ENCODE measurements at regions not wholly inside any gene's neighbourhood (a gene's known extent, or its start where the extent isn't known, plus 50 kb on each side); places are given as distances from the start of the nearest gene placed in this dataset.

GRCh38 chr10:44467090-44467489 is 82.2 kb upstream of the CXCL12 start:
- DNase-seq: no peak
- Mint-ChIP-seq H3K4me1 (no peaks in the 10 kb centered on the region), H3K27ac (no peak overlapping the region), H3K27me3 (peaks cover 16% of the 10 kb centered on the region), H3K4me3 (no peak overlapping the region), H3K36me3 (no peaks in the 10 kb centered on the region), H3K9me3 (no peaks in the 10 kb centered on the region)

- DNase-seq: no peak
- Mint-ChIP-seq H3K4me3 (no peak overlapping the region), H3K36me3 (no peaks in the 10 kb centered on the region), H3K4me1 (no peaks in the 10 kb centered on the region), H3K27ac (no peak overlapping the region), H3K9me3 (no peaks in the 10 kb centered on the region), H3K27me3 (peaks cover 16% of the 10 kb centered on the region)
Observed at GRCh38 chr10:44467900-44468299, 83.0 kb upstream of the CXCL12 start.

- no peak overlapping the region for H3K4me3 Mint-ChIP-seq
- peaks cover 16% of the 10 kb centered on the region for H3K27me3 Mint-ChIP-seq
- H3K27ac Mint-ChIP-seq: no peak overlapping the region
- no peaks in the 10 kb centered on the region for H3K36me3 Mint-ChIP-seq
- H3K9me3 Mint-ChIP-seq: no peaks in the 10 kb centered on the region
- no peak for DNase-seq
- H3K4me1 Mint-ChIP-seq: no peaks in the 10 kb centered on the region
Observed at GRCh38 chr10:44468525-44468924, 83.6 kb upstream of the CXCL12 start.

- Mint-ChIP-seq H3K9me3 (no peaks in the 10 kb centered on the region), H3K27me3 (peaks cover 16% of the 10 kb centered on the region), H3K4me1 (no peaks in the 10 kb centered on the region), H3K4me3 (no peak overlapping the region), H3K36me3 (no peaks in the 10 kb centered on the region), H3K27ac (no peak overlapping the region)
- DNase-seq: no peak
Observed at GRCh38 chr10:44468965-44469364, 84.1 kb upstream of the CXCL12 start.

- no peaks in the 10 kb centered on the region for H3K4me1 Mint-ChIP-seq
- no peaks in the 10 kb centered on the region for H3K9me3 Mint-ChIP-seq
- H3K4me3 Mint-ChIP-seq: no peak overlapping the region
- no peak overlapping the region for H3K27ac Mint-ChIP-seq
- no peaks in the 10 kb centered on the region for H3K36me3 Mint-ChIP-seq
- H3K27me3 Mint-ChIP-seq: peaks cover 12% of the 10 kb centered on the region
- DNase-seq: no peak
Observed at GRCh38 chr10:44470784-44471183, 85.9 kb upstream of the CXCL12 start.

GRCh38 chr10:44471410-44471809 is 86.5 kb upstream of the CXCL12 start:
- Mint-ChIP-seq H3K27ac (no peak overlapping the region), H3K27me3 (peaks cover 12% of the 10 kb centered on the region), H3K4me1 (no peaks in the 10 kb centered on the region), H3K36me3 (no peaks in the 10 kb centered on the region), H3K4me3 (no peak overlapping the region), H3K9me3 (no peaks in the 10 kb centered on the region)
- DNase-seq: no peak

- DNase-seq: no peak
- H3K9me3 Mint-ChIP-seq: no peaks in the 10 kb centered on the region
- H3K27me3 Mint-ChIP-seq: no peaks in the 10 kb centered on the region
- no peak overlapping the region for H3K27ac Mint-ChIP-seq
- H3K36me3 Mint-ChIP-seq: no peaks in the 10 kb centered on the region
- H3K4me3 Mint-ChIP-seq: no peak overlapping the region
- no peaks in the 10 kb centered on the region for H3K4me1 Mint-ChIP-seq
Observed at GRCh38 chr10:44473146-44473545, 88.2 kb upstream of the CXCL12 start.

GRCh38 chr10:44476409-44477045 is 91.6 kb upstream of the CXCL12 start:
- Mint-ChIP-seq H3K27me3 (no peaks in the 10 kb centered on the region), H3K9me3 (no peaks in the 10 kb centered on the region), H3K4me1 (no peaks in the 10 kb centered on the region), H3K36me3 (no peaks in the 10 kb centered on the region), H3K27ac (no peak overlapping the region), H3K4me3 (no peak overlapping the region)
- no peak for DNase-seq

GRCh38 chr10:44477046-44477425 is 92.1 kb upstream of the CXCL12 start:
- no peaks in the 10 kb centered on the region for H3K4me1 Mint-ChIP-seq
- peaks cover 3% of the 10 kb centered on the region for H3K9me3 Mint-ChIP-seq
- H3K27me3 Mint-ChIP-seq: no peaks in the 10 kb centered on the region
- no peak for DNase-seq
- H3K4me3 Mint-ChIP-seq: no peak overlapping the region
- H3K27ac Mint-ChIP-seq: no peak overlapping the region
- no peaks in the 10 kb centered on the region for H3K36me3 Mint-ChIP-seq

- Mint-ChIP-seq H3K27me3 (no peaks in the 10 kb centered on the region), H3K36me3 (no peaks in the 10 kb centered on the region), H3K4me1 (no peaks in the 10 kb centered on the region), H3K27ac (no peak overlapping the region), H3K9me3 (peaks cover 6% of the 10 kb centered on the region), H3K4me3 (no peak overlapping the region)
- DNase-seq: no peak
Observed at GRCh38 chr10:44478040-44478439, 93.1 kb upstream of the CXCL12 start.

GRCh38 chr10:44478876-44479705 is 94.2 kb upstream of the CXCL12 start:
- Mint-ChIP-seq H3K4me1 (no peaks in the 10 kb centered on the region), H3K27ac (no peak overlapping the region), H3K36me3 (no peaks in the 10 kb centered on the region), H3K4me3 (no peak overlapping the region), H3K27me3 (no peaks in the 10 kb centered on the region), H3K9me3 (peaks cover 6% of the 10 kb centered on the region)
- no peak for DNase-seq

- no peaks in the 10 kb centered on the region for H3K36me3 Mint-ChIP-seq
- H3K4me1 Mint-ChIP-seq: no peaks in the 10 kb centered on the region
- no peak overlapping the region for H3K4me3 Mint-ChIP-seq
- no peak for DNase-seq
- peaks cover 6% of the 10 kb centered on the region for H3K27me3 Mint-ChIP-seq
- peaks cover 5% of the 10 kb centered on the region for H3K9me3 Mint-ChIP-seq
- H3K27ac Mint-ChIP-seq: no peak overlapping the region
Observed at GRCh38 chr10:44492678-44493077, 107.8 kb upstream of the CXCL12 start.

GRCh38 chr10:44498222-44498621 is 113.3 kb upstream of the CXCL12 start:
- peaks cover 6% of the 10 kb centered on the region for H3K27me3 Mint-ChIP-seq
- no peak overlapping the region for H3K27ac Mint-ChIP-seq
- H3K4me3 Mint-ChIP-seq: no peak overlapping the region
- no peaks in the 10 kb centered on the region for H3K36me3 Mint-ChIP-seq
- no peak for DNase-seq
- peaks cover 6% of the 10 kb centered on the region for H3K9me3 Mint-ChIP-seq
- no peaks in the 10 kb centered on the region for H3K4me1 Mint-ChIP-seq

- no peaks in the 10 kb centered on the region for H3K4me1 Mint-ChIP-seq
- no peak for DNase-seq
- no peak overlapping the region for H3K27ac Mint-ChIP-seq
- H3K36me3 Mint-ChIP-seq: no peaks in the 10 kb centered on the region
- no peak overlapping the region for H3K4me3 Mint-ChIP-seq
- peaks cover 5% of the 10 kb centered on the region for H3K9me3 Mint-ChIP-seq
- H3K27me3 Mint-ChIP-seq: no peaks in the 10 kb centered on the region
Observed at GRCh38 chr10:44500451-44500850, 115.6 kb upstream of the CXCL12 start.

- Mint-ChIP-seq H3K9me3 (peaks cover 4% of the 10 kb centered on the region), H3K27me3 (no peaks in the 10 kb centered on the region)
Observed at GRCh38 chr10:44506386-44506785, 121.5 kb upstream of the CXCL12 start.

More at GRCh38 chr10:44506386-44506785, 121.5 kb upstream of the CXCL12 start:
- Mint-ChIP-seq H3K4me3 (no peak overlapping the region), H3K36me3 (no peaks in the 10 kb centered on the region), H3K27ac (no peak overlapping the region), H3K4me1 (no peaks in the 10 kb centered on the region)
- DNase-seq: no peak

Data from activated naive CD8-positive, alpha-beta T cell treated with anti-CD3 and anti-CD28 coated beads for 36 hours (primary cell).